Stimulated activated effector memory CD8-positive, alpha-beta T cell treated with anti-CD3 and anti-CD28 coated beads, Interleukin-12 subunit alpha, Interleukin-12 subunit beta, amount 100 ng/mL, for 72 hours (primary cell): ENCODE measurements at regions not wholly inside any gene's neighbourhood (a gene's known extent, or its start where the extent isn't known, plus 50 kb on each side); places are given as distances from the start of the nearest gene placed in this dataset.
"Not testable (repeated sequence)": the region's sequence is repeated elsewhere in the genome, so short reads cannot be mapped to it uniquely, and the experiment has no call there.

Experiments
- ATAC-seq: fragments of 150-1000 bp; cut with Tn5 transposase; 2 replicates; pipeline ENCODE4 v1.10.0; 2021
- DNase-seq, 2 donors: peaks; one replicate each; pipeline ENCODE4 v3.0.0; 2021 to 2022; ENCODE audit warnings: low spot score in 2 of 2
- H3K27ac Mint-ChIP-seq: one replicate; pipeline ENCODE4 v1.8.0; 2022; ENCODE audit warnings: mild to moderate bottlenecking, mixed read lengths
- H3K36me3 Mint-ChIP-seq: one replicate; pipeline ENCODE4 v1.8.0; 2022; ENCODE audit warnings: mild to moderate bottlenecking, mixed read lengths
- H3K4me1 Mint-ChIP-seq: one replicate; pipeline ENCODE4 v1.8.0; 2022; ENCODE audit warnings: mixed read lengths
- H3K4me3 Mint-ChIP-seq: one replicate; pipeline ENCODE4 v1.8.0; 2022; ENCODE audit warnings: mild to moderate bottlenecking, mixed read lengths
- H3K9me3 Mint-ChIP-seq: one replicate; pipeline ENCODE4 v1.8.0; 2022; ENCODE audit warnings: mixed read lengths

DNA sequence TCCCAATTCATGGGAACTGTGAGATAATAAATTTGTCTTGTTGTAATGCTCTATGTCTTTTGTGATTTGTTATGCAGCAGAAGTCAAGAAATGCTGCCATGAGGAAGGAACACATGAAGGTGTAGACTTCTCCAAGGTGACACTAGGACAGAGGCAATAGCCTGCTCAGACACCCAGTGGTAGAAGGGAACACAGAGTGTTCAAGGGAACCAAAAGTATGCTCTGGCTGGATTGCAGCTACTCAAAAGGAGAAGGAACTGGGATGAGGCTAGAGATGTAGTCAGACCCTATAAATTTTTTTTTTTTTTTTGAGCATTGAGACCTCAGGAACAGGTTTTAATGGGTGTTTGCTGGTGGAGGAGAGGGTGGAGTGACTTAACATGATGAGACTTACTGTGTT lies 232.5 kb downstream of the PARP8 start:
- no peaks in the 10 kb centered on the region for H3K4me1 Mint-ChIP-seq
- H3K4me3 Mint-ChIP-seq = no peak overlapping the region
- no peaks in the 10 kb centered on the region for H3K9me3 Mint-ChIP-seq
- H3K27ac Mint-ChIP-seq = no peak overlapping the region
- ATAC-seq (no peak), DNase-seq (no peak)
- H3K36me3 Mint-ChIP-seq = no peaks in the 10 kb centered on the region

DNA sequence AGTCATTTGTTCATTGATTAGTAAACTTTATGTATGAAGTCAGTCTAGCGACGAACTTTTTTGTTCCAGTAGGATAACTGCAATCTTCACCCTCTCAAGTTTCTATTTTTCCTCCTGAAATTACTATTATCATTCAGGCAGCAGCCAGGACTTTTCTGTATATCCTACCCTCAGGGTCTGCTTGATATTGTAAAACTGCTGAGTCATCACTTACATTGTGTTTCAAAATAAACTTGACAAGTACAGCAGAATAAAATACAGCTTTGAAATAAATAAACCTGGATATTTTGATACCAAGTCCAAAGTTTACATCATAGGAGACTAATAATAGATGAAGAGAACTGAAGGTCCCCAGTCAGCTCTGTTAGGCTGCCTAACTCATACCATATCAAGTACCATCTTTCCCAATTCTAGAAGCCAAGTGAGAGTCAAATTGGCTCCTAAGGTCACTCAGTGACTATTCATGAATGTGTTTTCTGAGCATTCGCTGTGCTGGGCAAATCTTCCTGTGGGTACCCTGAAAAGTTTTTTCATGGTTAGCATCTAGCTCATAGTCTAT lies 234.6 kb downstream of the PARP8 start:
- Mint-ChIP-seq H3K4me1 (no peaks in the 10 kb centered on the region), H3K4me3 (no peak overlapping the region), H3K27ac (no peak overlapping the region), H3K9me3 (no peaks in the 10 kb centered on the region), H3K36me3 (no peaks in the 10 kb centered on the region)
- no peak for ATAC-seq
- no peak for DNase-seq

DNA sequence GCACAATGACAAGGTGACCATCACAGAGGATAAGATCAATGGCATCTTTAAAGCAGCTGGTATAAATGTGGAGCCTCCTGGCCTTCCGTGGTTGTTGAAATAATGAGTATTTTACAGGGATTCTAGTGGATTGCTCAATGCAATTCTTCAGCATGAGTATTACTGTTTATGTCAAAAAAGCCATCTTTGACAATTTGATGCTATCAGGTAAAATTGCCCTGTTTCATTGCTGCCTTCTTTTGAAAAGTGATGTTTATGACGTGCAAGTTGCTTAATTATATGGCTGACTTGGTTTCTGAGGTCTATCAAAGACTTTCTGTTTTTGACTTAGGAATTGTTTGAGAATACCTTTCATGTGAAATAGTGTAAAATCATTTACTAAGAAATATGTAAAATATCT lies 237.2 kb downstream of the PARP8 start:
- H3K27ac Mint-ChIP-seq = no peak overlapping the region
- no peak overlapping the region for H3K4me3 Mint-ChIP-seq
- DNase-seq = no peak
- no peaks in the 10 kb centered on the region for H3K36me3 Mint-ChIP-seq
- H3K4me1 Mint-ChIP-seq = no peaks in the 10 kb centered on the region
- H3K9me3 Mint-ChIP-seq = no peaks in the 10 kb centered on the region
- ATAC-seq = no peak

DNA sequence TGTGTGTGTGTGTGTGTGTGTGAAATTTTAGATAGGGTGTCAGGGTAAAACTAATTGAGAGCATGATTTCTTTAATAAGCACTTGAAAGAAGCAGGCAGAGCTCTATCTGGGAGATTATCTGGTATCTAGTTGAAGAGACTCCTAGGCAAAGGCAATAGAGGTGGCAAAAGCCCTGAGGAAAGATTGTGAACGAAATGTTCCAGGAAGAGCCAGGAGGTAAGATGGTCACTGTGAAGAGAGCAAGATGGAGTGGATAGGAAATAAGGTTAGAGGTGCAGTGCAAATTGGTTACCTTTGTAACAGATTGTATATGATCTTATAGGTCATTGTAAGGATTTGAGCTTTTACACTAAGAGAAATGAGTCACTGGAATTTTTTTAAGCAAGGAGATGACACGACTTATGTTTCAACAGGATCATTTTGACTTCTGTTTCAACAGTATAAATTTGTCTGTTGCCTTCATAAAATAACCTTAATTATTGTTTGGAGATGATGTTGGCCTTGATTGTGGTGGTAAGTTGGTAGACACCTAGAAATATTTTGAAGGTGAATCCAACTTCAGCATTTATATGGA lies 239.6 kb downstream of the PARP8 start:
- H3K27ac Mint-ChIP-seq = no peak overlapping the region
- ATAC-seq (no peak), DNase-seq (no peak)
- H3K36me3 Mint-ChIP-seq = no peaks in the 10 kb centered on the region
- H3K4me3 Mint-ChIP-seq = no peak overlapping the region
- H3K9me3 Mint-ChIP-seq = no peaks in the 10 kb centered on the region
- no peaks in the 10 kb centered on the region for H3K4me1 Mint-ChIP-seq

DNA sequence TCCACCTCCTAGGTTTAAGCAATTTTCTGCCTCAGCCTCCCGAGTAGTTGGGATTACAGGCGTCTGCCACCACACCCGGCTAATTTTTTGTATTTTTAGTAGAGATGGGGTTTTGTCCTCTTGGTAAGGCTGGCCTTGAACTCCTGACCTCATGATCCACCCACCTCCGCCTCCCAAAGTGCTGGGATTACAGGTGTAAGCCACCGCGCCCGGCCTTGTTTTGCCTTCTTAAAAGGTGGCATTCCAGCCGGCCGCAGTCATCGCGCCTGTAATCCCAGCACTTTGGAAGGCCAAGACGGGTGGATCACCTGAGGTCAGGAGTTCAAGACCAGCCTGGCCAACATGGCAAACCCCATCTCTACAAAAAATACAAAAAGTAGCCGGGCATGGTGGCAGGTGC lies 253.7 kb downstream of the PARP8 start:
- not testable (repeated sequence) for H3K36me3 Mint-ChIP-seq, H3K4me1 Mint-ChIP-seq

DNA sequence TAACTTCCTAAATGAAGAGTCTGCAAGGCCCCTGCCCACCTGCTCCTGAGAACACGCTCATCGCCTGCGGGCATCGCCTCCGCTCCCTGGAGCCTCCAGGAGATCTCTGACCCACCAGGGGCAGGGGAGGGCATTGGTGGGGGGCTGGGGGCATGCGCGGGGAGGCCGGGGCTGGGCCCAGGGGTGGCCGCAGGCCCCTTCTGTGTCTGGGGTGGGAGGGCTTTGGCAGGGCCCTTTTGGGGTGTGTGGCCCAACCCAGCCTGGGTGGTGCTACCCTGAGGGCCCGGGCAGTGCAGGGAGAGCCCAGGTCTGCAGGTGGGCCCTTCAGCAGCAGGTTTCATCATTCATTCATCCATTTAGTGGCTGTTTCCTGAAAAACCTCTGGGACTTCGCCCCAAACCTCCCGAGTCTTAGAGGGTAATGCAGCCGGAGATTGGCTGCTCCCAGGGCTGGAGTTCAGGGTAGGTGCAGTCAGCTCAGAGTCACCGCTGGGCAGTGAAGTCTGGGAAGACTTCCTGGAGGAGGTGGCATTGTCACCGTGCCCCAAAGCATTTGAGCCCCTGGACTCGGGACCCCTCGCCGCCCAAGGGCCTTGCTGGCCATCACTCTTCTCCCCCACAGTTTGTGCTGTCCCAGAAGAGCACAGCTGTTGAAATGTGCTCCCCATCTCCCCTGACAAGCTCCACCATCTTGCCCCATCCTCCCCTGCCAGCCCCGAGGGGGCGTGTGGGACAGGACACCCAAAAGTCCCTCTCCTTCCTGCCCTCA lies 255.1 kb downstream of the PARP8 start:
- DNase-seq = no peak
- H3K36me3 Mint-ChIP-seq = no peaks in the 10 kb centered on the region
- H3K4me3 Mint-ChIP-seq = no peak overlapping the region
- no peak overlapping the region for H3K27ac Mint-ChIP-seq
- no peak for ATAC-seq
- no peaks in the 10 kb centered on the region for H3K4me1 Mint-ChIP-seq
- H3K9me3 Mint-ChIP-seq = no peaks in the 10 kb centered on the region

More for the DNA sequence above, 253.7 kb downstream of the PARP8 start:
- DNase-seq, H3K4me3 Mint-ChIP-seq, H3K27ac Mint-ChIP-seq, H3K9me3 Mint-ChIP-seq, ATAC-seq: not testable (repeated sequence)

DNA sequence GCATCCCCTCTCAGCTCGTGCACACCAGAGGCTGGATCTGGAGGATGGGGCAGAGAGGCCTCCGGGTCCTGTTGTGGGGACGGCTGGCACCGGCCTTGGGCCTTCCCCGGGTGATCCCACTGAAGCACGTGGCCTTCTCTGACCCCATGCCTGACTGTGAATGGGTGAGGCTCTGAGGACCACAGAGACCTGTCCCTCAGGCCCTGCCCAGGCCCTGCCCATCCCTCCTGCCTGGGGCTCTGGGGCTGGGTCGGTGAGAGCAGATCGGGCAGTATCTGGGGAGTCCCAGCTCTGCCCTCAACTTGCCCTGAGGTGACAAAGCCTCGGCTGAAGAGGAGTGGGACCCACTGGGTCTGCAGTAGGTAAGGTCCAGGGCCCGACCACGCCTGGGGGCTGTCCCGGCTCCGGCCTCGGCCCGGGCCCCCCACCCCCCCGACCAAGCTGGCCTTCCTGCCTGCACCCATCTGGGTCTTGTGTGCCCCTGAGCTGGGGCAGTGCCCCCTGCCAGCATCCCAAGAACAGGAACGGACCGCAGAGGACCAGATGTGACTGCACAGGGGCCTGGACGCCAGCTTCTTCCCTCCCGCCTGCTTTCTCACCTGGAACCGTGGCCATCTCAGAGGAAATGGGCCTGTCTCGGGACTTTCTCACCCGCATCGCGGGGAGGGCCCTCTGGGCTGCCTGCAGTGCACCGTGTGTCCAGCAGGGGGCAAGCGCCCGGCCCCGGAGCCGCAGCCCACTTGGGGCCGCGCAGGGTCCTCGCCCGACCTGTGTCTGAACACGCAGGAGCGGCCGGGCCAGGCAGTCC lies 255.9 kb downstream of the PARP8 start:
- not testable (repeated sequence) for H3K4me3 Mint-ChIP-seq, H3K27ac Mint-ChIP-seq, H3K4me1 Mint-ChIP-seq, H3K36me3 Mint-ChIP-seq, H3K9me3 Mint-ChIP-seq
- peak; percentile 31 for ATAC-seq
- DNase-seq = peak in 1 of 2 donors; percentile 62

DNA sequence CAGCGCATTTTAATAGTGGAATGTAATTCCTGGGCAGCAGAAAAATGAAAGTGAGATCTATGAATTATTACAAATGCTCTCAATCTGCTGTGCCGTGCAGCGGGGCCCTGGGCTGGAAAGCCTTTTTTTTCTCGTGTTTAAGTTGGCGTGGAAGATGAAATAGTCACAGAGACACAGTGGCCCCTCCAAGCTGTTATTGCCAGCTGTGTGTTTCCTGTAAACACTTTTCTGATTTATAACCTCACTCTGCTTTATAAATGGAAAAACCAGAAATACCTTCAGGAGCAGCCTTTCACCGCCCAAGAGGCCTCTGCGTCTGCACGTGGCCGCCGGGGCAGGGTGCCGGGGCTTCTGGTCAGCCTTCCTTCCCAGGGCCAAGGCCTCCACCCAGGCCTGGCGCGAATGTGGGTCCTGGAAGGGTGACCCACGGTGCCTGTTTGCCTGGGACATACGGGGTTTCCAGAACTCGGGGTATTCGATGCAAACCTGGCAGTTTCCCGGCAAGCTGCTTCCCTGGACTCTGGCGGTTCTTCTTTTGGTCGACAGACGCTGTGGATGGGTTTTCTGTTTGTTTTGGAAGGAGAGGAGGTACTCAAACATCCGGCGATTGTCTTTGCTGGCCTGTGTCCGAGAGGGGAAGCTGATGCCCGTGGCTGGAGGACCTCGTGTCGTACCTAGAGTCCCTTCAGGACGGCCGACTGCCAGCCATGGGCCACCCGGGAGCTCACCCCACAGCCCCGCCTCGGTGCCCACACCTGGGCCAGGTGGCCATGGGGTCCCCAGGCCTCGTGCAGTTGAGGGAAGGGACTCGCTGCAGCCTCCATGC lies 256.7 kb downstream of the PARP8 start:
- no peak for DNase-seq
- H3K27ac Mint-ChIP-seq = no peak overlapping the region
- no peak for ATAC-seq
- no peaks in the 10 kb centered on the region for H3K4me1 Mint-ChIP-seq
- no peaks in the 10 kb centered on the region for H3K9me3 Mint-ChIP-seq
- H3K36me3 Mint-ChIP-seq = no peaks in the 10 kb centered on the region
- no peak overlapping the region for H3K4me3 Mint-ChIP-seq

DNA sequence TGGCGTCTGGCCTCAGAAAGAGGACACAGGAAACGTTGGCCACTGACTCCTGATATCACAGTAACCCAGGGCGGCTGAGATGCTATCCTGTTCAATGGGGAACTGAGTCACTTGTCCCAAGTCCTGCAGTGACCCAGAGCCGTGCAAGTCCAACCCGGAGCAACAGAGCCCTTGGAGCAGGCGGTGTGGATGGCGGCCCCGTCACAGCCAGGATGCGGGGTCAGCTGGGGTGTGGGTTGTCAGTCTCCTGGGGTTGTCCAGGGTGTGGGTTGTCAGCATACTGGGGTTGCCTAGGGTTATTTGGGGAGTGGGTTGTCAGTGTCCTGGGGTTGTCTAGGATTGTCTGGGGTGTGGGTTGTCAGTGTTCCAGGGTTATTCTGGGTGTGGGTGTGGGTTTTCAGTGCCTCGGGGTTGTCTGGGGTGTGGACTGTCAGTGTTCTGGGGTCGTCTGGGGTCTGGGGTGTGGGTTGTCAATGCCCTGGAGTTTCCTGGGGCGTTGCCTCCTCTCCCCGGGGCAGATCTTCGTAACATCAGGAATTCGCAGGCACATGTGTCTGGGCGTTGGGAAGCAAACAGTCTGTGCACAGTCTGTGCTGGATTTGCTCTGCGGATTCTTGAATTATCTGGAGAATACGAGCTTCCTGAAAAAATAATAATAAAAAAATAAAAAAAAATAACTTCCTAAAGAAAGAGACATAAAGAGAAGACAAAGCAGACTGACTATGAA lies 257.5 kb downstream of the PARP8 start:
- ATAC-seq = no peak
- no peaks in the 10 kb centered on the region for H3K4me1 Mint-ChIP-seq
- DNase-seq = no peak
- H3K4me3 Mint-ChIP-seq = no peak overlapping the region
- no peaks in the 10 kb centered on the region for H3K9me3 Mint-ChIP-seq
- H3K36me3 Mint-ChIP-seq = no peaks in the 10 kb centered on the region
- no peak overlapping the region for H3K27ac Mint-ChIP-seq

DNA sequence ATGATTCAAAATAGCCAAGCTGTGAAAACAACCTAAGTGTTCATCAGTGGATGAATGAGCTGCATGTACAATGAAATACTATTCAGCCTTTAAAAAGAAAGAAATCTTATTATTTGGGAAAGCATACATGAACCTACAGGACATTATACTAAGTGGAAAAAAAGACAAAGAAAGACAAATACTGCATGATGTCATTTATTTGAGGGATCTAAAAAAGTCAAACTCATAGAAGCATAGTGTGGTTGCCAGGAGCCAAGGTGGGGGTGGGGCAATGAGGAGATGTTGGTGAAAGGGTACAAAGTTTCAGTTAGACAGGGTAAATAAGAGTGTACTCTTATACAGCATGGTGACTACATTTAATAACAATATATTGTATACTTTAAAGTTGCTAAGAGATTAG lies 261.5 kb downstream of the PARP8 start:
- no peak overlapping the region for H3K27ac Mint-ChIP-seq
- no peaks in the 10 kb centered on the region for H3K4me1 Mint-ChIP-seq
- DNase-seq (no peak), ATAC-seq (no peak)
- no peaks in the 10 kb centered on the region for H3K9me3 Mint-ChIP-seq
- no peak overlapping the region for H3K4me3 Mint-ChIP-seq
- no peaks in the 10 kb centered on the region for H3K36me3 Mint-ChIP-seq

DNA sequence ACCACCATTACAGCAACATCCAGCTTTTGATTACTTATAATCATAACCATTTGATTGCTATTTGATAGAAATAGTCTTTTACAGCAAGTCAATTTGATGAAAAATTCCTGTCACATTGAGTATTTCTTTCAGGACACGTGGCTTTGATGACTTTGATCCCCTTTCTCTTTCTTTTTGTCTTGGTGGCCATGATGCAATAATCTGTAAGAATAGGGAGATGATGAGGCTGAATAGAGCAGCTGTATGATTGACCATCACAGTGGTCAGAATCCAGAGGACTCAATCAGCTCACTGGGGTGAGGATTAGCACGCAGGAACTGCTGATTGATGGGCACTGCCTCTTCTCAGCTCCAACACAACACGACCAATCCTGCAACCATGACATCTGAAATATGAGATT lies 262.7 kb downstream of the PARP8 start:
- Mint-ChIP-seq H3K4me1 (no peaks in the 10 kb centered on the region), H3K27ac (no peak overlapping the region), H3K9me3 (no peaks in the 10 kb centered on the region)

DNA sequence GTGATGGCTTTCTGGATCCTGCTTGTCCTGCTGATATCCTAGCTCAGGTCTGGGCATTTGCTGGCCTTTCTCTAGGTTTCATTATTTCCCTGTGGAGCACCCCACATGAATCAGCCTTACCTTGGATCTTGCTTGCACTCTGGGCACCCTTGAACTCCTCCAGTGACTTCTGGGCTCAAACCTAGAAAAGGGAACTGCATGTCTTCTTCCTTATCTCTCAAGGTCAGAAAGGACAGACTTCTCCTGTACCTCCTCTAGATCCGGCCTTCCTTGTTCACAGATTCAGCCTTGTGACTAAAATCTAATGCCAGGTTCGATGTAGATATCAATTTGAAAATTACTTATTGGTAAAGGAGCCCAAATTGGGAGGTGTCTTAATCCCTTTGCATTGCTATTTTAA lies 267.9 kb downstream of the PARP8 start:
- H3K4me1 Mint-ChIP-seq = no peaks in the 10 kb centered on the region
- no peak overlapping the region for H3K27ac Mint-ChIP-seq
- no peaks in the 10 kb centered on the region for H3K36me3 Mint-ChIP-seq
- H3K9me3 Mint-ChIP-seq = no peaks in the 10 kb centered on the region
- ATAC-seq (no peak), DNase-seq (no peak)
- no peak overlapping the region for H3K4me3 Mint-ChIP-seq

More for the DNA sequence above, 262.7 kb downstream of the PARP8 start:
- no peak overlapping the region for H3K4me3 Mint-ChIP-seq
- no peaks in the 10 kb centered on the region for H3K36me3 Mint-ChIP-seq
- no peak for ATAC-seq
- DNase-seq = no peak

DNA sequence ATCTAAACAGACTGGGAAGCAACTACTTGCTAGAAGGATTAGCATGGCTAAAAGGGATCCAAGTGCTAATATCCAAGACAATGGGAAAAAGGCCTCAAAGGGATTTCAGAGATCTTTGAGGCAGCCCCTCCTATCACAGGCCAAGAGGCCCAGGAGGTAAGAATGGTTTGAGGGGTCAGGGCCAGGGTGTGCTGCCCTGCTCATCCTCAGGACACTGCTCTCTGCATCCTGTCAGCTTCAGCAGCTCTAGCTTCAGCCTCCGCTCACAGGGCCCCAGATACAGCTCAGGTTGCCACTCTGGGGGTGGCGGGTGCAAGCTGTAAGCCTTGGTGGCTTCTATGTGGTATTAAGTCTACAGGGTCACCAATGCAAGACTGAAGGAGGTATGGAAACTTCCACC lies 278.7 kb downstream of the PARP8 start:
- peaks cover 6% of the 10 kb centered on the region for H3K9me3 Mint-ChIP-seq

DNA sequence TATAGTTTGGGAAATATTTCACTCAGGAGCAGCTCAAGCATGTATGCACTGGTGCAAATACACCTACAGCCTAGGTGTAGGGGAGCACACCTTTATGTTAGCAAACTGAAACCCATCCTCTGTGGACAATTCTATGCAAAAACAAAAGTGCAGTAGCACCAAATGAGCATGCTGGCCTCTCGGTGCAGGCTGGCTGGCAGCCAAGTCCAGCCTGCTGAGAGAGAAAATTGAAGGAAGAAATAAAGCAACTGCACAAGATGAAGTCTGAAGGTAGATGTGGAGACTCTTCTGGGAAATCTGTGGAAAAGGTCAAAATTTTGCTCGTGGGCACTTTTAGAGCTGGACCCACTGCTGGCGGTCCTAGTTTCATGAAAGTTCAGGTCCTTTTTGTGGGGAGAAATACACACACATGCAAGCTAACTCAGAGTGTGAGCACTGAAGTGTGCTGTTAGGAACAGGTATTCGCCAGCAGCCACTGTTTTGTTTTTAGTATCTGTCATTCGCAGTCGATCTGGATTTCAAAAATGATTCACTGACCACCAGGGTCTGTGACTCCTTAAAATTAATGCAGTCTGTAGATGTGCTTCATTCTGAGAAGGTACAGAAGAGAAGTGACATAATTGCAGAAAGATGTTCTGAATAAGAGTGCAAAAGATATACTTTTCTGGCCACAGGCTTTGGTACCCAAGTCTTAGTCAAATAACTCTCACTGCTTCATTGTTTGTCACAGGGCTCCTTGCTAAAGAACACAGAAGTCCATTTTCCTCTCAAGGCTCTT lies 281.7 kb downstream of the PARP8 start:
- DNase-seq (no peak), ATAC-seq (peak; percentile 58)
- Mint-ChIP-seq H3K36me3 (no peaks in the 10 kb centered on the region), H3K27ac (no peak overlapping the region), H3K9me3 (peaks cover 3% of the 10 kb centered on the region), H3K4me3 (no peak overlapping the region), H3K4me1 (no peaks in the 10 kb centered on the region)

More for the DNA sequence above, 278.7 kb downstream of the PARP8 start:
- Mint-ChIP-seq H3K4me3 (no peak overlapping the region), H3K4me1 (no peaks in the 10 kb centered on the region), H3K27ac (no peak overlapping the region), H3K36me3 (no peaks in the 10 kb centered on the region)
- ATAC-seq (peak; percentile 39), DNase-seq (no peak)
